GM12872 (cell line): ENCODE measurements at regions not wholly inside any gene's neighbourhood (a gene's known extent, or its start where the extent isn't known, plus 50 kb on each side); places are given as distances from the start of the nearest gene placed in this dataset.

Source experiments
- CTCF ChIP-seq: IDR thresholded peaks from 3 replicates; pipeline ENCODE4 v1.5.1; 2011; ENCODE audit warnings: low read depth, mild to moderate bottlenecking, low read length, moderate library complexity; ENCODE audit not compliant: insufficient read depth

GRCh38 chr21:18759267-18759666 lies 355.7 kb upstream of the TMPRSS15 start:
- no peak for TF ChIP-seq CTCF

GRCh38 chr21:18759751-18760161 lies 356.2 kb upstream of the TMPRSS15 start:
- no peak for TF ChIP-seq CTCF

- no peak for TF ChIP-seq CTCF
Observed at GRCh38 chr21:18760247-18760646, 356.7 kb upstream of the TMPRSS15 start.

- no peak for TF ChIP-seq CTCF
Observed at GRCh38 chr21:18764720-18765119, 361.1 kb upstream of the TMPRSS15 start.

- no peak for TF ChIP-seq CTCF
Observed at GRCh38 chr21:18769599-18769998, 366.0 kb upstream of the TMPRSS15 start.

GRCh38 chr21:18771845-18772380 lies 368.3 kb upstream of the TMPRSS15 start:
- TF ChIP-seq CTCF: no peak

GRCh38 chr21:18772404-18772803 lies 368.8 kb upstream of the TMPRSS15 start:
- no peak for TF ChIP-seq CTCF
